Amygdala (tissue), 56 donors: ENCODE measurements at regions not wholly inside any gene's neighbourhood (a gene's known extent, or its start where the extent isn't known, plus 50 kb on each side); places are given as distances from the start of the nearest gene placed in this dataset.
"Not testable (repeated sequence)": the region's sequence is repeated elsewhere in the genome, so short reads cannot be mapped to it uniquely, and the experiment has no call there.

ENCODE experiments used
- DNase-seq, 56 donors: peaks; one replicate each; lab custom pipeline; 2025; lab: John Stamatoyannopoulos, UW

DNA sequence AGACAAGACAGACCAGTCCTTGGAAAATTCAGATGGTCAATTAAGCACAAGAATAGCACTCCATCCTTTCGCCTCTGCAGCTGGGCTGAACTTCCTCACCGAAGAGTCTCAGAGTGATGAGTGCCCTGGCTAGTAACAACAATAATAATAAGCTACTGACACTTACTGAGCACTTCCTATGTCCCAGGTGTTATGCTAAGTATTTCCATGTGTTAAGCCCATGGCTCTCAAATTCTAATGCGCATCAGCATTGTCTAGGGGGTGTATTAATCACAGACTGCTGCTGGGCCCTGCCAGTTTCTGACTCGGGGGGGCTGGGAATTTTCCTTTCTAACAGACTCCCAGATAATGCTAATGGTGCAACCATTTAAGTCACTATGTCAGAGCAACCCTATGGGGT is 118.2 kb upstream of the LRFN2 start:
- no peak for DNase-seq

DNA sequence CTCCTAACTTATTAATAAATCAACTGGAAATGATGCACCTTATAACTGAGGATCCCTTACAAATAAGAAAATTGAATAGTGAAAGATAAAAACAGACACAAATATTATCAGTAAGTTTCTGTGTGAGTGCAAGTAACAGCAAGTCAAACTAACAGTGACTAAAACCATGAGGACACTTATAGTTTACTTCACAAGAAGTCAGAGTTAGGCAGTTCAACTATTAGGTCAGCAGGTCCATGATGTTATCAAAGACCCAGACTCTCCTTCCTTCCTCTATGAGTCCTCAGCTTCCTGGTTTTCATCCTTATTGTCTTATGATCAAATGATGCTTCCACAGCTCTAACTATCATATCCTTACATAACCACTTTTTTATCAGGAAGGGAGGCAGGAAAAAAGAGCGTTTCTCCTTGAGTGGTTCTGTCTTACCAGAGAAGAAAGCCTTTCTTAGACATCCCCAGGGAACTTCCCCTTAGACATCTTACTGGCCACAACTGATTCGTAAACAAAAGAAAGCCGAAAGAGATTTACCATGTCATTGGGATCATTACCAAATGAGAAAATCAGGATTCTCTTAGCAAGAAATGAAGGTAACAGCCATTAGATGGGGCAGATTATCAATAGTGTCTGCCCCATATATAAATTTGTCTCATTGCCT is 114.3 kb upstream of the LRFN2 start:
- no peak for DNase-seq

DNA sequence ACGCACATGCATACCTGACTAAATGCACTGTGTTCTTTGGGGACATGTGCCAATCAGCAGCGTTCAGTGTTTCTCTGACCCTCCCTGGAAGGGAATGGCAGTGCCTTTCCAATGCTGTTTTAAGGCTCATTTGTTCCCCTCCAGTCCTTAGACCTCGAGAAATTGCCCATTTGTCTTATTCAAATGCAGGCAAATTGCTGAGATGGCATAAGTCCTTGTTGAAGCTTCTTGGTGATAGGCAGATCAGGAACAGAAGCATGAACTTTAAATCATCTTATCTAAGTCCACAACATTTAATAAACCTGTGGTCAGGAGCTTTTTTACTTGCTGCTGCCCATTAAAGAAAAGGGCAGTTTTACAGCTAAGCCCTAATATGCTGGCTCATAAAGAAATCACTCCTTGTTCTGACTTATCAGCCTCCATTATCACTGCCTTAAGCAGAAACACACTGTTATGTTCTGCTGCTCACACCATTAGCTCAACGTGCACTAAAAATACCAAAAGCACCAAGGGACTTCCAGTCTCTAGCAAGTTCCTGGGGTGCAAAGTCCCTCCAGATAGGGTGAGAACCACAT is 112.9 kb upstream of the LRFN2 start:
- no peak for DNase-seq

- no peak for DNase-seq
Measured at GRCh38 chr6:40695750-40696415, 108.7 kb upstream of the LRFN2 start.

DNA sequence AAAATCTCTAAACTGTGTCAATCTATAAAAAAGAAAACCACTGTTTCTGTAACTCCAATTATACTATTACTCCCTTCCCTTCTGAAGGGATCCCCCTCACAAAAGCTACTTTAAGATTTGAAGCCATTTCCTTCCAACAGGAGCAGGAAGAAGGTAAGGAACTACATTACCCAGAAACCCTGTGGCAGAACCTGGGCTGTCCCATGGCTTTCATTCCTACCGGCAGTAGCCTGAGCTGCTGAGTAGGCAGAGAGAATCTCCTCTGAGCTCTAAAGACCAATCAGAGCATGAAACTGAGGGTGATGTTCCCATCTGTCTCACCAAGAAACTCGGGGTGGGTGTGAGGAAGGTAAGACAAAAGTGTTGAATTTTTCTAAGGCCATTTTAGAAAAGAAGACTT is 108.0 kb upstream of the LRFN2 start:
- DNase-seq: no peak

DNA sequence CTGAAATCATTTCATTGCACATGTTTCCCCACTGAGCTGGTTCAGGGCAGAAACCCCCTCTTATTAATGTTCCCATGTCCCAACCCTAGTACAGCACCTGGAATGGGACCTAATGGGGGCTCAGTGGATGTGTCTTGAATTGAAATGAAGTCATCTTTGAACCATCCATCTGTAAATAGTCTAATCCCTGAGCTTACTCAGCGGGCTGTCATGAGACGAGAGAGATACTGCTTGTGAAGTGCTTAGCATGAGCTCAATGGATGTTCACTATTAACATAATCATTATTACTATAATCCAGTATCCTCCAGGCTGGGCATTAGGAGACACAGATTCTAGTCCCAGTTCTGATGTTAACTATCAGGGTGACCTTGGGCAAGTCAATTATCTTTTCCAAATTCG is 106.6 kb upstream of the LRFN2 start:
- DNase-seq: no peak

GRCh38 chr6:40692337-40692736 is 105.2 kb upstream of the LRFN2 start:
- DNase-seq: no peak

GRCh38 chr6:40689185-40689584 is 102.0 kb upstream of the LRFN2 start:
- no peak for DNase-seq

- no peak for DNase-seq
Measured at GRCh38 chr6:40688214-40688761, 101.1 kb upstream of the LRFN2 start.

DNA sequence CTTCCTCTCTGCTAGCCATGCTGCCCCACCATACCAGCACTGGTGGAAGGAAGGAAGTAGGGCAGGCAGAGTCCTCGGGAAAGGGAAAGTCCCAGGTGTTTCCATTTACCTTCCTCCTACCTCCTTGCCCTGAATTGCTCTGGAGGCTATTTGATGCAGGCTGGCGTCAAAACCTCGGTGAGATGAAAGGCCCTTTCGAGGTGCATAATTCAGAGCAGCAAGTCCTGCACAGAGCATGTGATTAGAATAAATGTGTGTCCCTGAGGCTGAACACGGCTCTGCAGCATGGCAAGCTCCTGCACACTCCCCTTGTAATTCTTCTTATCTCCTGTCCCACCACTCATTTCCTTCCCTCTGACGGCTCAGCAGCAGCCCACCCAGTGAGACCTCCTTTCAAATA is 98.7 kb upstream of the LRFN2 start:
- DNase-seq: no peak

- no peak for DNase-seq
Measured at GRCh38 chr6:40681622-40682021, 94.5 kb upstream of the LRFN2 start.

- DNase-seq: peak in 2 of 56 donors; percentile 12 to 24
Measured at GRCh38 chr6:40678941-40679340, 91.8 kb upstream of the LRFN2 start.

DNA sequence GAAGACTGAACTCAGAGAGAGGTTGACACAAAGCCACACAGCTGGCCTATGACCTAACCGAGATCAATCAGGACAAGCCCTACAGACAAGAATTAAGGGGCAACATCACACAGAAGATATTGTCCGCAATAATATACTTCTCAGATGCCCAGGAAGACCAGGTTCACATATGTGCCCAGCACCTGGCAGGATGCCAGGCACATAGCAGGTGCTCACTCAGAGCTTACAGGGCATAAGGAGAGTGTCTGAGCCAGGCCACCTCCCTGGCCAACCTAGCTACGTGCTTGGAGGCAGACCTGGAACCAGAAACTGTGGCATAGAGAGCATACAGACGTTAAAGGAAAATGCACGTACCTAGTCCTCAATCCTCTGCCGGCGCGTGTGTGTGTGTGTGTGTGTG is 87.0 kb upstream of the LRFN2 start:
- peak in 1 of 56 donors; percentile 5 for DNase-seq

DNA sequence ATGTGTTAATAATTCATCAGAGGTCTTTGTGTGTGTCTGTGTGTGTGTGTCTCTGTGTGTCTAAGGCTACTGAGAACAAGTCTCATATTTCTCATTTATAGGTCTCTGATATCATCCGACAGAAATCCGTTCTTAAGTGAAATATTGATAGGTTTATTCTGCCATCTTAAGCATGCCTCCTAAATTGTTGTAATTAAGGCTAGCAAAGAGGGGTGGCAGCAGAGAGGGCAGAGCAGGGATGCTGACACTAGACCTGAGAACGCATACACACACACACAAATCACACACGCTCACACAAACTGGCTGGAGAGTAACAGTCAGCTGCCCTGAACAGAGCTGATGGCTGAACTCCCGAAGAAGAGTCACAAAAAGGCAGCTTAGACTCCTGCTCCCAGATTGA is 84.9 kb upstream of the LRFN2 start:
- no peak for DNase-seq

GRCh38 chr6:40671694-40672050 is 84.5 kb upstream of the LRFN2 start:
- DNase-seq: no peak

DNA sequence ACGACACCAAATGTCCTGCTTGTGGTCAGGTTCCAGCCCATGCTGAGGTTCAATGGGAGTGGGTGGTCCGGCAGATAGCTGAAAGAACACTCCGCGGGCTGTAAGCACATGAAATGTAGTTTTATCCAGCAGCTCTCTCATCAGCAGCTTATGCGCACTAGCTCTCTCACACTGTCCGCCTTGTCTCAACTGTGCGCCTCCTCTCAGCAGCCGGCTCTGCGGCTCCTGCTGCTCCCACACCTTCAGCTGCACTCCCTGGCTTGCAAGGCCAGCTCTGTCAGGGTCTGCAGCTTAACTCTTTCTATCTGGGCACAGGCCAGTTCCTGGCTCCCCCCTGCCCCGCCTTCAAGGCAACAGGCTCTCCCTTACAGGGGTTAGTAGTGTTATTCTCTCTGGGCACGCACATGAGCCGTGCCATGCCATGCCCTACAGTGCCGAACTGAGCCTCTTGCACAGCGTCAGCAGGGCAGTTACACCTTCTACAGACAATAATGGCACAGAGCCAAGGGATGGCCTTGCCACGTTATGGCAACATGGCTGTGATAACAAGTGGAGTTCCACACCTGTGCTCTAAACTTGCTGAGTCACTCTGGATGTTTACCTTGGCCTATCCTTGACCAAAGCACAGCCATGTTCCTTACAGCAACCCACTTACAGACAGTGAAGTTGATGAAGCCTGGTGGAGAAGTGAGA is 84.0 kb upstream of the LRFN2 start:
- peak in 2 of 56 donors; percentile 7 for DNase-seq

DNA sequence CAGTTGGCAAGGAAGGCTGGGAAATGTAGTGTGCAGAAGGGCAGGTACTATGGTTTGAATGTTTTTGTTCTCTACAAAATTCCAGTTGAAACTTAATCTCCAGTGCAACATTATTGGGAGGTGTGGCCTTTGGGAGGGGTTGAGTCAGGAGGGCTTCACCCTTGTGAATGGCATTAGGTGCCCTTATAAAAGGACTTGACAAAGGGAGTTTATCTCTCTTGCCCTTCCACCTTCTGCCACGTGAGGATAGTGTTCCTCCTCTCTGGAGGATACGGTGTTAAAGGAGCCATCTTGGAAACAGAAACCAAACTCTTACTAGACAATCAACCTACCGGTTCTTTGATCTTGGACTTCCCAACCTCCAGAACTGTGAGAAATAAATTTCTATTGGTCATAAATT is 82.2 kb upstream of the LRFN2 start:
- no peak for DNase-seq

- no peak for DNase-seq
Measured at GRCh38 chr6:40668203-40668602, 81.0 kb upstream of the LRFN2 start.

DNA sequence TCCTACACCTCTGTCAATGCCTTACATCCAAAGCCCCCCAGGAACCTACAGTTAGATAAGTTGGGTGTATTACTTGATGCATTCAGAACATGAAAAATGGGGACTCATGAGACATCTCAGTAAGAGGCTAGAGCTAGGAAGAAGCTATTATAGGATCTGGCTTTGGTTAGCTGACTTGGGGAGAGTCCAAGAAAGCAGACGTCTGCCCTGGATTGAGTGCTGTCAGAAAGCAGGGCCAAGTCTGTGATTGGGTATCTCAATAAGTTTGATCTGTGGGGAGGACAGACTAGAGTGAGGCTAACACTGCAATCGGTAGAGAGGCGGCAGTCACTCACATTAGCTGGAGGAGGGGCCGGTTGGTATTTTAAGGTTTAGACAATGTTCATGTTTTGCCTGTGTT is 79.4 kb upstream of the LRFN2 start:
- DNase-seq: no peak

GRCh38 chr6:40661726-40662125 is 74.6 kb upstream of the LRFN2 start:
- no peak for DNase-seq

DNA sequence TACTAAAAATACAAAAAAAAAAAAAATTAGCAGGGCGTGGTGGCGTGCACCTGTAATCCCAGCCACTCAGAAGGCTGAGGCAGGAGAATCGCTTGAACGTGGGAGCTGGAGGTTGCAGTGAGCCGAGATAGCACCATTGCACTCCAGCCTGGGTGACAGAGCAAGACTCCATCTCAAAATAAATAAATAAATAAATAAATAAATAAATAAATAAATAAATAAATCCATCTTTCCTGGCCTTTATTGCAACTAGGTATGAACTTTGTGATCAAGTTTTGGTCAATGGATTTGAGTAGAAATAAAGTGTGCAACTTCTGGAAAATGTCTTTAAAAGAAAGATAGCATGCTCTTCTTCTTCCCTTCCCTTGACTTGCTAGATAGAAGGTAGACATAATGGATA is 69.6 kb upstream of the LRFN2 start:
- DNase-seq: not testable (repeated sequence)
